GM18909 (cell line): ENCODE measurements at regions not wholly inside any gene's neighbourhood (a gene's known extent, or its start where the extent isn't known, plus 50 kb on each side); places are given as distances from the start of the nearest gene placed in this dataset.

Experiments
- ATAC-seq: cut with Tn5 transposase; IDR thresholded peaks from one replicate; pipeline ENCODE4 v1.9.1; 2021; ENCODE audit warnings: mild to moderate bottlenecking; ENCODE audit not compliant: unreplicated experiment, poor library complexity

DNA sequence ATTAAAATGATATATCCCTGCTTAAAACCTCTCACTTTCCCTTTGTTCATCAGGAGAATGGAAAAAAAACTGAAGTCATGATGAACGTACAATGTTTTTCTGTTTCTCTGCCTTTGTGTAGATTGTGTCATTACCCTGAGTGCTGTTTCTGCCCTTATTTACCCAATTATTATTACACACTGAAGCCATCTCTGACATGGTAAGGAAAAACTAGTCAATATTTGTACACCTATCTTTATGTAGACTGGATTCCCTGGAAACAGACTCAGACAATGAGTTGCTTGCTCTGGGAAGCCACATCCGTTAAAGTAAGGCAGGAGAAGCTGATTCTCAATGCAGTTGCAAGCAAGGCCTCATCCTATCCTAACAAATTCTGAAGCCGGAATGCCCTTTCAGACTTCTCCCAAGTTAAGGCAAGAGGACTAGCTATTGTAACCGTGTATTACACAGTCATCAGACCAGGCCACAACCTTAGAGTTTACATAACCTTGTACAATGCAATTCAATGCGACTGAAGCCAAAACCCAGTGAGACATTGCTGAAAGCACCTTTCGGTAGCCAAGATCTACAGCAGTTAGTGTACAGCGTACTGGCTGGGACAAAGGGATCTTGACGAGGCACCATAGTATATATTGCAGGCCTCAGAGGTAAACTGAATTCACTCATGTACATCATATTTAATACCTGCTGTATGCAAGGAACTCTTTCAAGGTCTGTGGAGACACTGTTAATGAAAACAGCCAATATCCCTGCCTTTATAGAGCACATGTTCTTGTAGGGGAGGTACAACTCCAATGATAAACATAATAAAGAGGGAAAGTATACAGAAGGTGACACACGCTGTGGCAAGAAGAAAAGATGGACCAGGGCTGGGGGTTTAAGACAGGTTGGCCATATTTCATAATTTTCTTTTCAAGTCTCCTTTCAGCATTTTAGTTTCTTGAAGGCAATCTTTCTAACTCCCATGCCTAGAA is 1040.8 kb upstream of the SEMA6D start:
- ATAC-seq = no peak

DNA sequence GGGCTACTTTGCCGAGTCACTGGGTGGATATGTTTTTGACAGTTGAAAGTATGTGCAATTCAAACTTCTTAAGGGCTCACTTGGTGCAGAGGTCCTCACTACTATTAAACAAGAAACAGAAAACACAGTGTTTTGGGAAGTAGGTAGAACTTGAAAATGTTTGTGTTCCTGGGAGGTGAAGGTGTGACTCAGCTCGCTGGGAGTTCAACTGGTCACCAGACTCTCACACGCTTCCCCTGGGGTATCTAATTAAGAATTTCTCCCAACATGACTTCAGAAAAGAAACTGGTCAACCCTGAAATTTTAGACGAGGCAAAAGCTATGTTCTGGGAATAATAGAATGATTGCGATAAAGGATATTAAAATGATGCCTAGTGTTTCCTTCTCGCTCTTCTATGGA is 1039.8 kb upstream of the SEMA6D start:
- no peak for ATAC-seq

DNA sequence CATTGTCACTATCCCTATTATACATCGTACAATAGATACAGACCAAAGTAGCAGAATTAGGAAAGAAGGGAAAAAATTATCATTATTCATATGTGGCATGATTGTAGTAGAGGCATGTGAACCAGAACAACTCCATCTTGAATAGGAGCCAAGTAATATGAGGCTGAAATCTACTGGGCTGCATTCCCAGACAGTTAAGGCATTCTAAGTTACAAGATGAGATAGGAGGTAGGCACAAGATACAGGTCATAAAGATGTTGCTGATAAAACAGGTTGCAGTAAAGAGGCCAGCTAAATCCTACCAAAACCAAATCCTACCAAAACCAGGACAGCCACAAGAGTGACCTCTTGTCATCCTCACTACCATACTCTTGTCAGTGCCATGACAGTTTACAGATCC is 1035.4 kb upstream of the SEMA6D start:
- no peak for ATAC-seq

DNA sequence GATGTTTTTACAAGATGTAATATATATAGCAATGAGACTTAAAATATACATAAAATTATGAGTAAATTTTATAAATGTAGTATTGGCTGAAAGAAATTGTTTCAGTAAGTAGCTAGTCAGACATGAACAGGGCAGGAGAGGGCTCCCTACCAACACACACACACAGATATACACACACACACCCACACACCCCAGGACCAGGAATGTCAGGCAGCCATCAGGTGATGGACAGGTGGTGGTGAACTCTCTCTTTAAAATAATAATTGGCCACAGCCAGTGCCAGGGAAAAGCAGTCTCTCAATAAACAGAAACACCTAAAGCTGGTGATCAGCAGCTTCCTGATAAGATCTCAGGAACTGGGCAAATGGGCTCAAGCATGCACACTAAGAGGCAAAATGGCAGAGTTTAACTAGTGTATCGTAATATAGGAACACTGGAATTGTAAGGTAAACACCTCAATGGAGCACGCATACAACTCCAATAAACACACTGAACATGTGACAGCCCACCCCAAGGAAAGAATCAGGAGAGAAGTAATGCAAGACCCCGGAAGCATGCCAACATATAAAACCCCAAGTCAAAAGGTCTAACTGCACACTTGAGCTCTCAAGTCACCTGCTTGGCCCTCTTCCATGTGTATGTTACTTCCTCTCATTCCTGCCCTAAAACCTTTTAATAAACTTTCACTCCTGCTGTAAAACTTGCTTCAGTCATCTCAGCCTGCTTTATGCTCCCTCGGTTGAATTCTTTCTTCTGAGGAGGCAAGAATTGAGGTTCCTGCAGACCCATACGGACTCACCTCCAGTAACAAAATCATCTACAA is 1034.1 kb upstream of the SEMA6D start:
- ATAC-seq = no peak

DNA sequence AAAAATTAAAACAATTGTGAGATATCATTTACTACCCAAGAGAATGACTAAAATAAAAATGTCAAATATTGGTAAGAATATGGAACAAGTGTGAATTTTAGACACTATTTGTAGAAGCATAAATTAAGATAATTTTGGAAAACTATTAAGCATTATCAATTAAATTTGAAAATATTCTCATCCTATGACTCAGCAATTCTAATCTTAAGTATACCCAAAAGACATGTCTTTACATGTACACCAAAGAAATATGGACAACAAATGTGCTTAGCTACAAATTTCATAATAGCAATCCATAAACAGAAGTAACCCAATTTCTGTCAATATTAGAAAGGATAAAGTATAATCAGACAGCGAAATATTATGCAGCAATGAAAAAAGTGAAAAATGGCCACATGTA is 1032.2 kb upstream of the SEMA6D start:
- no peak for ATAC-seq

DNA sequence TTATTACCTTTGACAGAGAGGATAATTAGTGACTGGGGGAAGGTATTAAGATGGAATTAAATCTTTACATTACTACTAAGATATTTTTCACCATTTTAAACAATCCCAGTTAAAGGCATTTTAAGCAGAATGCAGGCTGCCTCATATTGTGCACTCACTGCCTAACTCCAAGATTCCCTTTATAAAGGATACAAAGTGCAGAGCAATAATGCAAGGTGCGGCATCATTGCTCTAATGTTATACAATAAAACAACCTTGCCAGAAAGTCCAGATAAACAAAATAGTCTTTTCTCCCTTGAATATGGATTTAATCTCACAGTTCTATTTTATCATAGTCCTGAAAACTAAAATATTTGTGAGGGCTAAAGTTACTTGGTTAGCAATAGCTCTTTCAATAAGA is 1031.6 kb upstream of the SEMA6D start:
- no peak for ATAC-seq

DNA sequence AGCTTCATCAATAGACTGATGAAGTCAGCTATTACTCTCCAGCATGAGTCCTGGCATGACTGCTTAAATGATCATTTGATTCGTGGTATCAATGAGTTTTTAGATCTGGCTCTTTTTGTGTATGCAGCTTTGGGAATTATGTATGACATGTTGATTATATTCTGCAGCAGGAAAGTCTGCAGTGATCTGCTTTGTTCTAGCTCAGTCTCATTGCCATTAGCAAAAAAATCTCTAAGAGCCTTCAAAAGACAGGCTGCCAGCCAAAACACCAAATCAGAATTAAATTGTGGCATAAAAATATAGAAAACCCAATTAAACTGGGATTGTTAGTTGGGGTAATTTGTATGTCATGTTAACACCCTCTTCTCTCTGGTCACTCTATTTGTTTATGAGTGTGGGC is 1021.0 kb upstream of the SEMA6D start:
- no peak for ATAC-seq

DNA sequence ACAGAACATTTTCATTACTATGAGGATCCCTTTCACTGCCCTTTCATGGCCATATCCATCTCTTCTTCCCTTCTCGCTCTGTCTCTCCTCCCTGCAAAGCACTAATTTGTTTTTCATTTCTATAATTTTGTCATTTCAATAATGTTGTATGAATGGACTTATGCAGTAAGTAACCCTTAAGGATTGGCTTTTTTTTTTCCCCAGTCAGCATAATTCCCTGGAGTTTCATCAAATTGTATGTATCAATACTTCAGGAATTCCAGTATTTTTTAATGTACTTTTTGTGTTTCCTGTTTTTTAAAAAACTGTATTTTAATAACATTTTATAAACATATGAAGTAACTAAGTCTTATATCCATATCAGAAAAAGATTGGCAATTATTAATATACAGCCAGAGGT is 1016.0 kb upstream of the SEMA6D start:
- no peak for ATAC-seq

DNA sequence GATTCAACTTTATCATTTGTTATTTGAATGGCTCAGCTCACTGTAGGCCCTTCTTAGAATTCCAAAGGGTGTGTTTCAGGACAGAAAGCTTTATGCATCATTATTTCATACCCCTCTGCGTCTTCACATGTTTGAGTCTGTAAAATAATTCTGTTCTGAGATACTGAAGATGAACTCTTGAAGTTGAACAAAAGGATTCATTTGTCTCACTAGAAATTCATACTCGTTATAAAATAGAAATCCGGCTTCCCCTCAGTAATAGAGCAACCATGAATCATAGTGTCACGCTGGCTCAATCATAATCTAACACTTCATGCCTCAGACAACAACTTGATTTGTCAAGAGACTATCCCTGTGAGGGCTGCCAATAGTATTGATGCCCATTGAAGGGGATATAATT is 1015.4 kb upstream of the SEMA6D start:
- ATAC-seq = no peak

DNA sequence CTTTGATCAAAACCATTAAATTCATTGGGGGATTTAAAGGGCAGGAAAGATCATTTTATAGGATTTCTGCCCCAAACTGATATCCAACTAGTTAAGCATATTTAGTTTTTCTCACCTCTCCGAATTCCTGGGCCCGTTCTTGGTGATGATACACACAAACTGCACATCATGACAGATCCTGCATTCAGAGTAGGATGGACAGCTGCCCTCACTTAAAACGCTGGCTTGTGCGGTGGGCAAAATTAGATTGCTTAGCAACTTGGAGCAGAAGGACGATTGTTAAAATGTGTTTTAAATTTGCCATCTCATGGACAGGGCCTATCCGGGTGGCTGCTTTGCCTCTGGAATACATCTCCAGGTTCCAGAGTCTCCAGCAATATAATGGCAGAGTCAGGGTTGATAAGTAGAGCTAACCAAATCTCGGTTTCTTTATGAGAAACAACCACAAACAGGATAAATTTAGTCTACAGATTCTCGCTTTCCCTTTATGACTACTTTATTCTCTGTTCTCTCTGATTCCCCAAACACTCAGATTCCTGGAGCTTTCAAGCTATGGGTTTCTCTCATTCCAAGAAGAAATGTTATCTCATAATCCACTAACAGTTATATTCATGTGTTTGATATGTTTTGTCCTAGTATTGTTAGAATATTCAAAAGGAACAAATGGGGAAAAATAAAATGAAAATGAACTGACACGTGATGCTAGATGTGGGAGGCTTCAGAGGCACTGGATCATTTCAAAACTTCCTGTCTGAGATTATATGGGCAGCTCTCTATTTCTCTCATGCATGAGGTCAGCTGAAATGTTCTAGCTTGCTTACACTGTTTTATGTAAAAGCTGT is 1014.1 kb upstream of the SEMA6D start:
- ATAC-seq = no peak

DNA sequence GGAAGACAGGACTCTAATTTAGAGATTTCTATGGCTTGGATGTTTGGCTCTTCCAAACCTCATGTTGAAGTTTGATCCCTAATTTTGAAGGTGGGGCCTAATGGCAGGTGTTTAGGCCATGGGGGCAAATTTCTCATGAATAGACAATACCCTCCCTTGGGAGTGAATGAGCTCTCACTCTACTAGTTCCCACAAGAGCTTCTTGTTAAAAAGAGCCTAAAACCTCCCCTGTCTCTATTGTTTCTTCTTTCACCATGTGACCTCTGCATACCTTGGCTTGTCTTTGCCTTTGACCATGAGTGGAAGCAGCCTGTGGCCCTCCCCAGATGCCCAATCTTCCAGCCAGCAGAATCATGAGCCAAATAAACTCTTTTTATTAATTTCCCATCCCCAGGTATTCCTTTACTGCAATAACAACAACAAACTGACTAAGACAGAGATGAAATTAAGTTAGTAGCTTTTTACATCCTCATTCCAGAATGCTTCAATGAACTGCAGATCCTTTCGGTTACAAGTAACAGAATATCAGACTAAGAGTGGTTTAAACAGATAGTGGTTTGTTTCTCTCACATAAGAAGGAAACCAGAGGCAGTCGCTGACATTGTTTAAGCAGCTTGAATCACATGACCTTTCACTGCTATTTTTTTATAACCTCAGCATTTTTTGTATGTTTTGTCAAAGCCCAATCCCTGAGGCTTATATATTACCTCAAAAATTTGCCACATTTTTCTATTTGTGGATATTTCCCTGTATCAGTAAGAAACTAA is 1013.3 kb upstream of the SEMA6D start:
- no peak for ATAC-seq

DNA sequence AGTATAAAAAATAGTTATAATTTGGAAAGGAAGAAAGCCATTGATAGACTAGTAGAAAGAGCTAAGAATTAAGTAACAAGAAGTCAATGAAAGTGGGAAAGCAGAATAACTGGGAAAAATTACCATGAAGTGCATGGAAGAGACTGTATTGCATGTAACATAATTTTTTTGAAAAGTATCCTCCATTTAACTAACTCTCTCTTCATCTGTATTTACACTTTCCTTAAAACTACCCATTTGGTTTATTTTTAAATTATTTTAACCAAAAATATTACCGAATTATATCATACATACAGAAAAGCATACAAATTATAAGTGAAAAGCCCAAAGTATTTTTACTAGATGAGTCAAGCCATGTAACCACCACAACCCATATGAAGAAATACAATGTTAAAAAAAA is 1009.9 kb upstream of the SEMA6D start:
- ATAC-seq = no peak

DNA sequence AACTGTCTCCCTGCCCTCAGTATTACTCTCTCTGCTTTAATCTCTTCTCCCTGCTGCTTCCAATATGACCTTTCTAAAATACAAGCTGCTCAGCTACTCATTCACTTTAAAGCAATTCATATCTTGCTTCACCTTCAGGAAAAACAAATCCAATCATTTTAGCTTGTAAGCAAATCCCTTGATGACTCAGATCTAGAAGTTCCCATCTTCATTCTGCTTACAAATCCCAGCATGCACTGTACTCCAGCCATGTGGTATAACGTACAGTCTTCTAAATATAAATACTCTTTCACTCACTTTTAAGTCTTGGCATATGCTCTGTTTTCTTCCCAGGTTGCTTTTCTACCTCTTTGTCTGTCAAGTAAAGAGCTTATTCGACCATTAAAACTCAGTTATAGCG is 1009.1 kb upstream of the SEMA6D start:
- ATAC-seq = no peak

DNA sequence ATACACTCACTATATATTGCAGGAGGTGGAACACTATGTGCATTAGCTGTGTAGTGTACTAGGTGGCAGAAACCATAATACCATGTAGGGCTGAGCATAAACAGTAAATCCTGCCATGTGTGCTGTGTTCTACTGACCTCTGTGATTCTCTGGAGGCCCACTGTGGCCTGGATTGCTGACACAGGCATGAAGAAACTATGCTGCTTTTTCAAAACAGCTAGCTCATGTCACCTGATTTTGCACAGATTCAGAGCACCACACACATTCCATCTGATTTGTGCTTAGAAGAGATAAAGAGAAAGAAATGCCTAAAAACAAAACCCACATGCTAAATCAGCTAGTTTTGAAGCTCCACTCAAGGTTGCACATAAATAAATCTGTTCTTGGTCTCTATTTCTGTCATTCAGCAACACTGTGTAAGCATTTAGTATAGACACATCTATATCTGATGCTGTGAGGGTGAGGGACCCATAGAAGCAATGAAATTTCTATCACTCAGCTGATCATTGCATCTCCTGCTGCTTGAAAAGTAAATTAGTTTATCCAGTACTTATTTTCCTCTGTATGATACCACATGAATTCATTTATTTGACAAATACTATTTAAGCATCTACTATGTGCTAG is 1007.7 kb upstream of the SEMA6D start:
- ATAC-seq = no peak

DNA sequence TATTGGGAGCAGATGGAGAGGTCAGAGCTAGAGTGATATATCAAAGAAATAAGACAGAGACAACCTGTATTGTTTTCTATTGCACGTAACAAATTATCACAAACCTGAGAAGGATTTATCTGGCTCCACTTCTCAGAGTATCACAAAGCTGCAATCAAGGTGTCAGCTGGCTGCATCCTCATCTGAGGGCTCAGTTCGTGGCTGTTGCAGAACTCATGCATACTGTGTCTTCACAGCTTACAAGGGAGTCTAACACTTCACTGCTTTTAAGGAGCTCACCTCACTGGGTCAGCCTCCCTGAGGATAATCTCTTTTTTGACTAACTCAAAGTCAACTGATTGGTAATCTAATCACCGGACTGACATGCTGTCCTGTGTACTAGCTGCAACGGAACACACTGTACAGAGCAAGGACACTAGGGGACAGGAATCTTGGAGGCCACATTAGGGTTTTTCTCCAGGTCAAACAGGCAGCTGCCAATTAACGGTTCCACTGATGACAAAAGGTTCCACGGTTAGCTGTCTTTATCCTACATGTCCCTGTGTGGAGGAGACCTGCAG is 1006.8 kb upstream of the SEMA6D start:
- no peak for ATAC-seq

DNA sequence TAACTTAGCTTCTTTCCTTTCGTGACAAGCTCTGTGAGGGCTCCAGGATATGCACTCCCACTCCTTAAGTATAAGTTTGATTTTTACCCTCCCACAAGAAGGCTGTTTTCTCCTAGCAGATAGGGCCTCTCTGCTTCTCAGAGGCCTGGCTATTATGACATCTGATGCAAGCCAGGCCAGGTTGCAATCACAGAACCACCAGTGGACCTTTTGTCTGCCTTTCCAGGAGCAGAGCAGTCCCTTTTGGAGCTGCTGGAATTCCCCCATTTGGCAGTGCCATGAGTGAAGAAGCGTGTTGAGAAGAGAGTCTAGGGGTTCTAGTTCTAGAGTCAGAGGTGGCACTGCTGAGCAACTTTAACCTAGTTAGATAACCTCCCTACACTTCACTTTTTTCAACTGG is 1004.3 kb upstream of the SEMA6D start:
- no peak for ATAC-seq

DNA sequence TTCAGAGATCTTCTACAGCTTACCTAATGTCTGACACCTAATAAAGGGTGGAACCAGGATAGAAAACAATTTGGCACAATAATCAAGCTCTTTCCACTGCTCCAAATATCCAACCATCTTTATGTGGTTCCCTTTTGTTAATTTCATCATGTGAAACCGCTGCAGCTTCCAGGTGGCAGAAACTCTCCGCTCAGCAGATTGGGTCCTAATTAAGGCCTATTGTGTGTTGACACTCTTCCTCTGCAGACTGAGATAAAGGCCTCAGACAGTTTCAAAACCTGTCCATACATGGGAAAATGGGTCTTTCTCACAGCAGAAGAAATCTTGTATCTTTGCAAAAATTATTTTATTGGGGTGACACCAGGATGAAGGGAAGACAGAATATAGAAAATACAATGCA is 1002.4 kb upstream of the SEMA6D start:
- ATAC-seq = no peak

DNA sequence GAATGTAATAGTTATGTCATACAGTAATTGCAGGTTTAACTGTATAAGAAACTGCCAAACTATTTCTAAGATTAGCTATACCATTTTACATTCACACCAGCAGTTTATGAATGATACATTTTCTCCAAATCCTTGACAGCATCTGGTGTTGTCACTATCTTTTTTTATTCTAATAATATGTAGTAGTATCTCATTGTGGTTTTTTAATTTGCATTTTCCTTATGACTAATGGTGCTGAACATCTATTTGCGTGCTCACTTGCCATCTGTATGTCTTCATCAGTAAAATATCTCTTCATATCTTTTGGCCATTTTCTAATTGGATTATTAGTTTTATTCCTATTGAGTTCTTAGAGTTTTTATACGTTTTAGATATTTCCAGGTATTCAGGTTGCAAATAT is 994.0 kb upstream of the SEMA6D start:
- no peak for ATAC-seq

DNA sequence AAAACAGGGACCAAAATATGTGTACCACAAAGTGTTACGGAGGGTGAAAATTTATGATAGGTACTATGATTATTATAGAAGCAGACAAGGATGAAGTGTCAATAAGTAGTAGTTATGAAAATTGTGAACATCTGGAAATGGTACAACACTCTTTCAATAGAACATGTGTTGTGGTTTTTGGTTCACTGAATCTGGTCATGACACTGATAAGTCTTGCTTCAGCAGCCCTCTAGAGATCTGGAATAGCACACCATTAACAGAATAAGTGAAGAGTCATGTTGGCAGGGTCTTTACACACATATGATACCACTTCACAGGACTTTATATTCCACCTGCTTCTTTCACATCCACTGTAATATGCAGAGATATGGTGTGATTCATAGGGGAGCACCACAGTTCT is 985.2 kb upstream of the SEMA6D start:
- no peak for ATAC-seq
